ENCODE measurements at regions not wholly inside any gene's neighbourhood (a gene's known extent, or its start where the extent isn't known, plus 50 kb on each side); places are given as distances from the start of the nearest gene placed in this dataset.

GRCh38 chr6:145069966-145070365, 665.4 kb downstream of the EPM2A start:
- H3K36me3 Mint-ChIP-seq (ENCODE audit: low read depth), result no peaks in the 10 kb centered on the region
- H3K27me3 Mint-ChIP-seq (ENCODE audit: low read depth), result peaks cover 8% of the 10 kb centered on the region
- H3K27ac Mint-ChIP-seq, result no peak overlapping the region
- H3K9me3 Mint-ChIP-seq, result peaks cover 6% of the 10 kb centered on the region
- no peaks in the 10 kb centered on the region for H3K4me1 Mint-ChIP-seq
- TF ChIP-seq CTCF (IDR thresholded peaks at IDR 0.05; ENCODE audit: unreplicated experiment in 3 of 3), result no peak
- H3K4me3 Mint-ChIP-seq, result no peak overlapping the region

- no peaks in the 10 kb centered on the region for H3K4me1 Mint-ChIP-seq
- H3K27ac Mint-ChIP-seq, result no peak overlapping the region
- no peaks in the 10 kb centered on the region for H3K36me3 Mint-ChIP-seq (ENCODE audit: low read depth)
- no peak overlapping the region for H3K4me3 Mint-ChIP-seq
- no peak for TF ChIP-seq CTCF (IDR thresholded peaks at IDR 0.05; ENCODE audit: unreplicated experiment in 3 of 3)
- peaks cover 11% of the 10 kb centered on the region for H3K9me3 Mint-ChIP-seq
- H3K27me3 Mint-ChIP-seq (ENCODE audit: low read depth), result peaks cover 9% of the 10 kb centered on the region
Observed at GRCh38 chr6:145070791-145071190, 664.5 kb downstream of the EPM2A start.

- no peak overlapping the region for H3K4me3 Mint-ChIP-seq
- H3K27me3 Mint-ChIP-seq (ENCODE audit: low read depth), result peaks cover 9% of the 10 kb centered on the region
- no peaks in the 10 kb centered on the region for H3K4me1 Mint-ChIP-seq
- TF ChIP-seq CTCF (IDR thresholded peaks at IDR 0.05; ENCODE audit: unreplicated experiment in 3 of 3), result no peak
- H3K36me3 Mint-ChIP-seq (ENCODE audit: low read depth), result no peaks in the 10 kb centered on the region
- H3K27ac Mint-ChIP-seq, result no peak overlapping the region
- H3K9me3 Mint-ChIP-seq, result peaks cover 11% of the 10 kb centered on the region
Observed at GRCh38 chr6:145071836-145072235, 663.5 kb downstream of the EPM2A start.

GRCh38 chr6:145073811-145074210, 661.5 kb downstream of the EPM2A start:
- Mint-ChIP-seq H3K27ac (no peak overlapping the region), H3K9me3 (peaks cover 14% of the 10 kb centered on the region), H3K4me3 (no peak overlapping the region), H3K36me3 (ENCODE audit: low read depth) (no peaks in the 10 kb centered on the region), H3K27me3 (ENCODE audit: low read depth) (peaks cover 9% of the 10 kb centered on the region), H3K4me1 (no peaks in the 10 kb centered on the region)
- no peak for TF ChIP-seq CTCF (IDR thresholded peaks at IDR 0.05; ENCODE audit: unreplicated experiment in 3 of 3)

GRCh38 chr6:145074805-145075204, 660.5 kb downstream of the EPM2A start:
- Mint-ChIP-seq H3K4me3 (no peak overlapping the region), H3K4me1 (no peaks in the 10 kb centered on the region), H3K36me3 (ENCODE audit: low read depth) (no peaks in the 10 kb centered on the region), H3K27ac (no peak overlapping the region), H3K9me3 (peaks cover 14% of the 10 kb centered on the region), H3K27me3 (ENCODE audit: low read depth) (peaks cover 9% of the 10 kb centered on the region)
- no peak for TF ChIP-seq CTCF (IDR thresholded peaks at IDR 0.05; ENCODE audit: unreplicated experiment in 3 of 3)

- H3K9me3 Mint-ChIP-seq, result peaks cover 14% of the 10 kb centered on the region
- no peak overlapping the region for H3K4me3 Mint-ChIP-seq
- no peaks in the 10 kb centered on the region for H3K36me3 Mint-ChIP-seq (ENCODE audit: low read depth)
- no peak overlapping the region for H3K27ac Mint-ChIP-seq
- no peak for TF ChIP-seq CTCF (IDR thresholded peaks at IDR 0.05; ENCODE audit: unreplicated experiment in 3 of 3)
- peaks cover 9% of the 10 kb centered on the region for H3K27me3 Mint-ChIP-seq (ENCODE audit: low read depth)
- no peaks in the 10 kb centered on the region for H3K4me1 Mint-ChIP-seq
Observed at GRCh38 chr6:145075425-145075824, 659.9 kb downstream of the EPM2A start.

Measured in nephron (organoid).